GM12891 (cell line): ENCODE measurements at regions not wholly inside any gene's neighbourhood (a gene's known extent, or its start where the extent isn't known, plus 50 kb on each side); places are given as distances from the start of the nearest gene placed in this dataset.

Experiments used
- DNase-seq: peaks from one replicate; pipeline ENCODE4 v3.0.0; 2011; ENCODE audit warnings: low spot score; ENCODE audit not compliant: insufficient read length
- FAIRE-seq: peaks from 2 replicates; lab custom pipeline; 2011; peaks lifted over from hg19 to GRCh38; lab: Jason Lieb, UNC
- PAX5 ChIP-seq: IDR thresholded peaks from 2 replicates; pipeline ENCODE4 v1.6.1; 2011; ENCODE audit warnings: low read length, moderate library complexity, mild to moderate bottlenecking; ENCODE audit not compliant: insufficient read depth, severe bottlenecking
- POLR2A ChIP-seq: IDR thresholded peaks from 2 replicates; pipeline ENCODE4 v1.6.1; 2011; ENCODE audit warnings: low read depth, low read length, control low read depth
- POLR2AphosphoS5 ChIP-seq: IDR thresholded peaks from 2 replicates; pipeline ENCODE4 v1.6.1; 2011; ENCODE audit warnings: low read depth, low read length, control low read depth
- POU2F2 ChIP-seq: IDR thresholded peaks from 2 replicates; pipeline ENCODE4 v1.6.1; 2011; ENCODE audit warnings: low read depth, mild to moderate bottlenecking, control low read depth, low read length, moderate library complexity
- SPI1 ChIP-seq: IDR thresholded peaks from 2 replicates; pipeline ENCODE4 v1.6.1; 2011; ENCODE audit warnings: low read depth, low read length, control low read depth
- TAF1 ChIP-seq: IDR thresholded peaks from 2 replicates; pipeline ENCODE4 v1.6.1; 2011; ENCODE audit warnings: low read depth, low read length, control low read depth

- FAIRE-seq (peak; percentile 16), DNase-seq (no peak)
- no peak for TF ChIP-seq POLR2A
- no peak for TF ChIP-seq POU2F2
- TF ChIP-seq SPI1 = no peak
- no peak for TF ChIP-seq POLR2AphosphoS5
- no peak for TF ChIP-seq TAF1
- TF ChIP-seq PAX5 = no peak
Measured at GRCh38 chr4:141580523-141580922, 55.9 kb upstream of the IL15 start.
